GM12872 (cell line): ENCODE measurements at regions not wholly inside any gene's neighbourhood (a gene's known extent, or its start where the extent isn't known, plus 50 kb on each side); places are given as distances from the start of the nearest gene placed in this dataset.

Source experiments
- CTCF ChIP-seq: IDR thresholded peaks from 3 replicates; pipeline ENCODE4 v1.5.1; 2011; ENCODE audit warnings: low read depth, mild to moderate bottlenecking, low read length, moderate library complexity; ENCODE audit not compliant: insufficient read depth

- TF ChIP-seq CTCF: no peak
Measured at GRCh38 chr4:17134565-17134964, 236.1 kb upstream of the LDB2 start.

DNA sequence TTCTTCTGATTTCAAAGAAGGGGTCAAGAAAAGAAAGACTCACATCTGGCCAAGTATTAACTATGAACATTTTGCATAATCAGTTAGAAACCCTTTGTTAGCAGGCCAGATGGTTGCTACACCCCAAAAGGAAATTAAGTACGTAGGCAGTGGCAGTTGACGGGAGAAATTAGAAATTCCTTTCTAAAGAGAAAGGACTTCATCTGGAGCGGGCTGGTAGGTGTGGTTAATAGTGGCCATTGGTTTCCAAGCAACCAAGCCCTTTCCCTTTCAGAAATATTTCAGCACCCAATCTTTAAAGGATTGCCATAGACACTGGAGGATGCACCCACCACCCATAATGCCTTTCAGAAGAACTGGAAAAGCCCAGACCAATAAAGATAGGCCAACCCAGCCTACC, 235.7 kb upstream of the LDB2 start:
- TF ChIP-seq CTCF: no peak

DNA sequence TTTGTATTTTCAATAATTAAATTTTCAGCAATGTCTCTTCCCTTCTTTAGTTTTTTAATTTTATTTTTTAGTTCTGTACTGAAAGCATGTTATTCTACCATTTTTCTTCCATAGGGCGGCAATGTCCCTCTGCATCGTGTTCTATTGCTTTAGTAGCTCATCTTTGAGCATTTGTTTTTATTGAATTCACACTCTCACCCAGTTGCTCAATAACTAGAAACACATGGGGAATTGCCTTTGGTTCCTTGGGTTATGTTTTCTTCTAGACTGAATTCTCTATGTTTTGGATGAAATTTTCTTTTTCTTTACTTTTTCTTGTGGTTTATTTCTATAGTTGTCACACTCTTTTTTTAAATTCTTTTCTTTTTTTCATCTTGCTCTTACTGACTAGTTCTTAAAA, 233.8 kb upstream of the LDB2 start:
- no peak for TF ChIP-seq CTCF

GRCh38 chr4:17128268-17128667, 229.8 kb upstream of the LDB2 start:
- TF ChIP-seq CTCF: no peak

DNA sequence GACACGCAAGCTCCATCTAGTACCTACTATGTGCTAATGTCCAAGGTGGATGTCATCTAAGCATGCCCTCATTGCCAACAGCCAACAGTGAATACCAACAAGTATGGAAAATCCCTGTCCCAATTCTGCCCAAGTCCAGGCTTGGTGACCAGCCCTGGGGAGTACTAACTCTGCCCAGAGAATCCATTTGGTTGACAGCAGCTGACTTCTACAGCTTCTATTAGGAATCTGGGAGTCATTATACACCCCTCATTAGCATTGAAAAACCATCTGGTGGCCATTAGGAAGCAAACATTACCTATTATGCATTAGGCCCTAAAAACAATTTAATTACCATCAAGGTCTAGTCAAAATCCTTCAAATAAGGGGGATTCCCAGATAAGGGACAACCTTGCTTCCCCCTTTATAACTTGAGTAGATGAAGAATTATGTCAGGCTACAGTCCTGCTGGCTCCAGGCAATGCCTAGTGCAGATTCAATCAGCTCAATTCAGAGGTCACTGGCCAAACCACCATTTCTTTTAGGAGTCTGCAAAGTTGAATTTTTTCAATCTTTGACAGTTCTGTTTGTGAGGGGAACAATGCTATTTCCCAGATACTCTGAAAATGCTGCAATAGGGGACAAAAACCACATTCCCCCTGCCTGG, 228.0 kb upstream of the LDB2 start:
- no peak for TF ChIP-seq CTCF

GRCh38 chr4:17124767-17125166, 226.3 kb upstream of the LDB2 start:
- no peak for TF ChIP-seq CTCF

GRCh38 chr4:17120761-17121160, 222.3 kb upstream of the LDB2 start:
- TF ChIP-seq CTCF: no peak
